ENCODE measurements at regions not wholly inside any gene's neighbourhood (a gene's known extent, or its start where the extent isn't known, plus 50 kb on each side); places are given as distances from the start of the nearest gene placed in this dataset.

- no peaks in the 10 kb centered on the region for H3K9me3 ChIP-seq (ENCODE audit: low read length)
- ATAC-seq (no peak), DNase-seq (no peak)
- no peaks in the 10 kb centered on the region for H3K27me3 ChIP-seq (ENCODE audit: low read length)
- intact Hi-C loops (cut with micrococcal nuclease): no loop called here
- H3K27ac ChIP-seq (ENCODE audit: low read length): no peak overlapping the region
- H3K9me2 ChIP-seq (replicated peaks; ENCODE audit: low read length): no peaks in the 10 kb centered on the region
- H3K79me2 ChIP-seq (ENCODE audit: low read length): no peaks in the 10 kb centered on the region
- H4K20me1 ChIP-seq (ENCODE audit: low read length): no peaks in the 10 kb centered on the region
- no peak for TF ChIP-seq EZH2phosphoT487 (IDR thresholded peaks at IDR 0.05; ENCODE audit: borderline replicate concordance, low read length)
- TF ChIP-seq EZH2 (IDR thresholded peaks at IDR 0.05; ENCODE audit: low read length, unreplicated experiment): no peak
- TF ChIP-seq CTCF (conservative IDR thresholded peaks at IDR 0.05; ENCODE audit: low read depth, low read length): no peak
- H3F3A ChIP-seq (ENCODE audit: low read length, unreplicated experiment): no peaks in the 10 kb centered on the region
- POLR2A ChIA-PET (ENCODE audit: unreplicated experiment): no interaction called here
- H3K4me1 ChIP-seq (ENCODE audit: insufficient read depth, low read length): peaks cover 8% of the 10 kb centered on the region; the same call in 1 of the 2 replicates
- no TSS peak for BruUV-seq (replicated peaks)
- H3K36me3 ChIP-seq (ENCODE audit: low read depth, low read length): no peaks in the 10 kb centered on the region
- no peak overlapping the region for H2AFZ ChIP-seq (ENCODE audit: low read length)
- CTCF ChIA-PET: no interaction called here
- H3K9ac ChIP-seq (ENCODE audit: low read length): no peak overlapping the region
- H3K4me2 ChIP-seq (ENCODE audit: low read length): no peak overlapping the region
- no peak overlapping the region for H3K4me3 ChIP-seq (ENCODE audit: low read length)
Measured at GRCh38 chr16:65624229-65624628, 502.4 kb upstream of the CDH11 start.

GRCh38 chr16:65622871-65623270 lies 501.0 kb upstream of the CDH11 start:
- DNase-seq (no peak), ATAC-seq (no peak)
- POLR2A ChIA-PET (ENCODE audit: unreplicated experiment): no interaction called here
- Histone ChIP-seq H3K36me3 (ENCODE audit: low read depth, low read length) (no peaks in the 10 kb centered on the region), H3K4me3 (ENCODE audit: low read length) (no peak overlapping the region), H3K4me1 (ENCODE audit: insufficient read depth, low read length) (peaks cover 16% of the 10 kb centered on the region; the same call in 1 of the 2 replicates), H3K79me2 (ENCODE audit: low read length) (no peaks in the 10 kb centered on the region), H3F3A (ENCODE audit: low read length, unreplicated experiment) (no peaks in the 10 kb centered on the region), H3K27me3 (ENCODE audit: low read length) (no peaks in the 10 kb centered on the region), H3K9me3 (ENCODE audit: low read length) (no peaks in the 10 kb centered on the region), H3K27ac (ENCODE audit: low read length) (no peak overlapping the region), H3K9ac (ENCODE audit: low read length) (no peak overlapping the region), H3K9me2 (replicated peaks; ENCODE audit: low read length) (no peaks in the 10 kb centered on the region), H3K4me2 (ENCODE audit: low read length) (no peak overlapping the region), H2AFZ (ENCODE audit: low read length) (no peak overlapping the region), H4K20me1 (ENCODE audit: low read length) (no peaks in the 10 kb centered on the region)
- no TSS peak for BruUV-seq (replicated peaks)
- intact Hi-C loops (cut with micrococcal nuclease): no loop called here
- CTCF ChIA-PET: no interaction called here
- no peak for TF ChIP-seq CTCF (conservative IDR thresholded peaks at IDR 0.05; ENCODE audit: low read depth, low read length)
- TF ChIP-seq EZH2 (IDR thresholded peaks at IDR 0.05; ENCODE audit: low read length, unreplicated experiment): no peak
- TF ChIP-seq EZH2phosphoT487 (IDR thresholded peaks at IDR 0.05; ENCODE audit: borderline replicate concordance, low read length): no peak

GRCh38 chr16:65622151-65622550 lies 500.3 kb upstream of the CDH11 start:
- CTCF ChIA-PET: no interaction called here
- Histone ChIP-seq H3K4me2 (ENCODE audit: low read length) (no peak overlapping the region), H3K4me3 (ENCODE audit: low read length) (no peak overlapping the region)

More at GRCh38 chr16:65622151-65622550, 500.3 kb upstream of the CDH11 start:
- no peak for ATAC-seq
- Histone ChIP-seq H3K36me3 (ENCODE audit: low read depth, low read length) (no peaks in the 10 kb centered on the region), H3K79me2 (ENCODE audit: low read length) (no peaks in the 10 kb centered on the region), H3K9me2 (replicated peaks; ENCODE audit: low read length) (no peaks in the 10 kb centered on the region), H3K27me3 (ENCODE audit: low read length) (no peaks in the 10 kb centered on the region), H3K27ac (ENCODE audit: low read length) (no peak overlapping the region), H3K9me3 (ENCODE audit: low read length) (no peaks in the 10 kb centered on the region), H3K4me1 (ENCODE audit: insufficient read depth, low read length) (peaks cover 16% of the 10 kb centered on the region; the same call in 1 of the 2 replicates), H3F3A (ENCODE audit: low read length, unreplicated experiment) (no peaks in the 10 kb centered on the region), H3K9ac (ENCODE audit: low read length) (no peak overlapping the region), H4K20me1 (ENCODE audit: low read length) (no peaks in the 10 kb centered on the region), H2AFZ (ENCODE audit: low read length) (no peak overlapping the region)
- no peak for DNase-seq
- POLR2A ChIA-PET (ENCODE audit: unreplicated experiment): no interaction called here
- TF ChIP-seq EZH2 (IDR thresholded peaks at IDR 0.05; ENCODE audit: low read length, unreplicated experiment) (no peak), EZH2phosphoT487 (IDR thresholded peaks at IDR 0.05; ENCODE audit: borderline replicate concordance, low read length) (no peak), CTCF (conservative IDR thresholded peaks at IDR 0.05; ENCODE audit: low read depth, low read length) (no peak)
- intact Hi-C loops (cut with micrococcal nuclease): no loop called here
- BruUV-seq (replicated peaks): no TSS peak
